HG02610 (cell line): ENCODE measurements at regions not wholly inside any gene's neighbourhood (a gene's known extent, or its start where the extent isn't known, plus 50 kb on each side); places are given as distances from the start of the nearest gene placed in this dataset.

Source experiments
- ATAC-seq: cut with Tn5 transposase; IDR thresholded peaks from one replicate; pipeline ENCODE4 v1.9.1; 2021; ENCODE audit warnings: mild to moderate bottlenecking, moderate library complexity; ENCODE audit not compliant: unreplicated experiment

GRCh38 chr2:204223544-204223943 lies 287.0 kb downstream of the ICOS start:
- ATAC-seq = no peak

GRCh38 chr2:204225671-204226073 lies 289.1 kb downstream of the ICOS start:
- ATAC-seq = no peak

GRCh38 chr2:204226305-204226880 lies 289.8 kb downstream of the ICOS start:
- ATAC-seq = no peak

GRCh38 chr2:204228169-204228886 lies 291.8 kb downstream of the ICOS start:
- no peak for ATAC-seq

GRCh38 chr2:204234248-204234647 lies 297.7 kb downstream of the ICOS start:
- no peak for ATAC-seq

GRCh38 chr2:204234879-204235278 lies 298.3 kb downstream of the ICOS start:
- no peak for ATAC-seq

- no peak for ATAC-seq
Measured at GRCh38 chr2:204237416-204237815, 300.9 kb downstream of the ICOS start.

- ATAC-seq = no peak
Measured at GRCh38 chr2:204239411-204240165, 303.0 kb downstream of the ICOS start.

GRCh38 chr2:204240961-204241360 lies 304.3 kb upstream of the PARD3B start:
- no peak for ATAC-seq

- no peak for ATAC-seq
Measured at GRCh38 chr2:204249437-204249836, 295.8 kb upstream of the PARD3B start.

- no peak for ATAC-seq
Measured at GRCh38 chr2:204250692-204251091, 294.6 kb upstream of the PARD3B start.

GRCh38 chr2:204251158-204251997 lies 293.9 kb upstream of the PARD3B start:
- ATAC-seq = no peak

- ATAC-seq = no peak
Measured at GRCh38 chr2:204251998-204252376, 293.3 kb upstream of the PARD3B start.

GRCh38 chr2:204255071-204255470 lies 290.2 kb upstream of the PARD3B start:
- no peak for ATAC-seq

- no peak for ATAC-seq
Measured at GRCh38 chr2:204255526-204255925, 289.7 kb upstream of the PARD3B start.

GRCh38 chr2:204257781-204258180 lies 287.5 kb upstream of the PARD3B start:
- ATAC-seq = no peak

- no peak for ATAC-seq
Measured at GRCh38 chr2:204258890-204259289, 286.4 kb upstream of the PARD3B start.

GRCh38 chr2:204260162-204260877 lies 285.0 kb upstream of the PARD3B start:
- peak; percentile 61 for ATAC-seq

- no peak for ATAC-seq
Measured at GRCh38 chr2:204260901-204261300, 284.4 kb upstream of the PARD3B start.

- no peak for ATAC-seq
Measured at GRCh38 chr2:204261846-204262245, 283.4 kb upstream of the PARD3B start.
